NOMO-1 (cell line): ENCODE measurements at regions not wholly inside any gene's neighbourhood (a gene's known extent, or its start where the extent isn't known, plus 50 kb on each side); places are given as distances from the start of the nearest gene placed in this dataset.
"Not testable (repeated sequence)": the region's sequence is repeated elsewhere in the genome, so short reads cannot be mapped to it uniquely, and the experiment has no call there.

Source experiments
- DNase-seq, 2 experiments: peaks; one replicate each; lab custom pipeline; 2025; ENCODE audit not compliant: unreplicated experiment in 2 of 2; lab: John Stamatoyannopoulos, UW

DNA sequence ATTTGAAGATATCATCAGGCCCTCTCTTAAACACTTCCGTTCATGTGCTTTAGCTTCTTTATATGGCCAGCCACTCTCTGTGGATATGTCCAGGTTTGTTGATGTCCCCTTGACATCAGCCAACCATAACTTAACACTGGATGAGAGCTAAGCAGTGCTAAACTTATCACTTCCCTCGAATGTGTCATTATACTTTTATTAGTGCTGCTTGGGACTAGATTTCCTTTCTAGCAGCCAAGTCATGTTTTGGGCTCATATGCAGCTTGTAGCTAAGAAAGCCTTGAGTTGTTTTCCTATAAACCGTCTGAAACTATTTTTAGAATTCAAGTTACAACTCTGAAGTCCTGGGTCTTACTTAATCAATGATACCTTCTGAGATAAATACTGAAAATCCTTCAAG lies 144.8 kb upstream of the TNP1 start:
- no peak for DNase-seq

- no peak for DNase-seq
Measured at GRCh38 chr2:217001740-217002139, 141.9 kb upstream of the TNP1 start.

GRCh38 chr2:217000406-217000805 lies 140.5 kb upstream of the TNP1 start:
- no peak for DNase-seq

GRCh38 chr2:216996279-216996845 lies 136.5 kb upstream of the TNP1 start:
- DNase-seq, result no peak

DNA sequence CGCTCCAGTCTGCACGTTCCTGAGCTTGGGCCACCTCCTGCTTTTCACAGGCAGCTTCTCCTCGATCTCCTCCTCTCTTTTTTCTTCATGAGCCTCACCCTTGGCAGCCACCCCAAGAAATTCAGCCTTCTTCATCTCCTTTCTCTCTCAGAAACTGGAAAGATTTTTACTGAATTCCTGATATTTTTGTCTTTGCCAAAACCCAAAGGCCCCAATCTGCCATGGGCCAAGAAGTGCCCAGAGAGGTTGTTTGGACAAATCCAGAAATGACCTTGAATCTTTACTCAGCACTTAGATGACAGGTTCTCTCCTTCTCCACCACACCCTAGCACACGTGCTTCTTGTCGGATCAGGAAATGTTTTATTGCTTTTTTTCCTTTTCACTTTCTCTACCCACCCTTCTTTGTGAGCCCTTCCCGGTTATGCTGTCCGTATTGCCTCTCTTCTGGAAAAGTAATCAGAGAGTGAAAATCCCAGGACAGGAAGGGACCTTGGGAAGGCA lies 134.5 kb upstream of the TNP1 start:
- DNase-seq, result no peak

GRCh38 chr2:216992056-216992675 lies 132.3 kb upstream of the TNP1 start:
- no peak for DNase-seq

- no peak for DNase-seq
Measured at GRCh38 chr2:216991563-216991962, 131.7 kb upstream of the TNP1 start.

GRCh38 chr2:216989340-216990129 lies 129.7 kb upstream of the TNP1 start:
- DNase-seq, result no peak

DNA sequence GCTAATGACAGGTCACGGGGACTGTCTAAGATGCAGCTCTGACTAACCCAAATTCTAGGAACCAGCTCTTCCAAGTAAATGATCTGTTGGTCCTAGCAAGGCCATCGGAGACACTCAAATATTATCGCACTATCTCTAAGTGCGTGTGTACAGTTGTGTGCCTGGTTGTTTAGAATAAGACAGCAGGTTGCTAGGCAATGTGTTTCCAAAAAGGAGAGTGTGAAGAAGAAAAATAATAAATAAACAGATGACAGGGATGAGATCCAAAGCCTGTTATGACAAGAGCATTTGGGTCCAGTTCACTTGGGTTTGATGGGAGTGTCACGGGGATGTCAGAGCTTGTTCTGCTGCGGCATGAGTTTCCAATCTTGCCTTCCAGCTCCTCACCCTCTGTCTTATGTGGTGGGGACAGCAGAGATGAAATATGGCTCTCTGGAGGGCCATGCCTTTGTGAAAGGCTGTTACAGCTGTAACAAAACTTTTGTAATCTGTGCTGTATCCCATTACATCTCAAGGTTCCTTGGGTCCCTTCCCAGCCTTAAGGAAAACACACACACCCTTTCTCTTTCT lies 127.5 kb upstream of the TNP1 start:
- no peak for DNase-seq

- no peak for DNase-seq
Measured at GRCh38 chr2:216985658-216986141, 125.8 kb upstream of the TNP1 start.

DNA sequence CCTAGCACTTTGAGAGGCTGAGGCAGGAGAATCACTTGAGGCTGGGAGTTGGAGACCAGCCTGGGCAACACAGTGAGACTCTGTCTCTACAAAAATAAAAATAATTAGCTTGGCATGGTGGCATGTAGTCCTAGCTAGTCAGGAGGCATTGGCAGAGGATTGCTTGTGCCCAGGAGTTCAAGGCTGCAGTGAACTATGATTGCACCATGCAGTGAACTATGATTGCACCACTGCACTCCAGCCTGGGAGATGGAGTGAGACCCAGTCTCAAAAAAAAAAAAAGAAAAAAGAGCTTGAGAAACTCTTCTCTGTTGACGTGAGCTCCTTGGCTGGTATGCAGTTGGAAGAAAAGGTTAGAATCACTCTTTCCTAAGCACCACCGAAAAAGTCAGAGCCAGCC lies 125.1 kb upstream of the TNP1 start:
- DNase-seq, result no peak

DNA sequence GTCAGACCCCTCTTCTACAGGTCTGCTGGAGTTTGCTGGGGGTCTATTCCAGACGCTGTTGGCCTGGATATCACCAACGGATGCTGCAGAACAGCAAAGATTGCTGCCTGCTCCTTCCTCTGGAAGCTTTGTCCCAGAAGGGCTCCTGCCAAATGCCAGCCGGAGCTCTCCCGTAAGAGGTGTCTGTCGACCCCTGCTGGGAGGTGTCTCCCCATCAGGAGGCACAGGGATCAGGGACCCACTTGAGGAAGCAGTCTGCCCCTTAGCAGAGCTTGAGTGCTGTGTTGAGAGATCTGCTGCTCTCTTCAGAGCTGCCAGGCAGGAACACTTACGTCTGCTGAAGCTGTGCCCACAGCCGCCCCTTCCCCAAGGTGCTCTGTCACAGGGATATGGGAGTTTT lies 122.1 kb upstream of the TNP1 start:
- DNase-seq, result not testable (repeated sequence)

DNA sequence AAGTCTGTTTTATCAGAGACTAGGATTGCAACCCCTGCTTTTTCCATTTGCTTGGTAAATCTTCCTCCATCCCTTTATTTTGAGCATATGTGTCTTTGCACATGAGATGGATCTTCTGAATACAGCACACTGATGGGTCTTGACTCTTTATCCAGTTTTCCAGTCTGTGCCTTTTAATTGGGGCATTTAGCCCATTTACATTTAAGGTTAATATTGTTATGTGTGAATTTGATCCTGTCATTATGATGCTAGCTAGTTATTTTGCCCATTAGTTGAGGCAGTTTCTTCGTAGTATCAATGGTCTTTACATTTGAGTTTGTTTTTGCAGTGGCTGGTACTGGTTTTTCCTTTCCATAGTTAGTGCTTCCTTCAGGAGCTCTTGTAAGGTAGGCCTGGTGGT lies 120.6 kb upstream of the TNP1 start:
- not testable (repeated sequence) for DNase-seq

DNA sequence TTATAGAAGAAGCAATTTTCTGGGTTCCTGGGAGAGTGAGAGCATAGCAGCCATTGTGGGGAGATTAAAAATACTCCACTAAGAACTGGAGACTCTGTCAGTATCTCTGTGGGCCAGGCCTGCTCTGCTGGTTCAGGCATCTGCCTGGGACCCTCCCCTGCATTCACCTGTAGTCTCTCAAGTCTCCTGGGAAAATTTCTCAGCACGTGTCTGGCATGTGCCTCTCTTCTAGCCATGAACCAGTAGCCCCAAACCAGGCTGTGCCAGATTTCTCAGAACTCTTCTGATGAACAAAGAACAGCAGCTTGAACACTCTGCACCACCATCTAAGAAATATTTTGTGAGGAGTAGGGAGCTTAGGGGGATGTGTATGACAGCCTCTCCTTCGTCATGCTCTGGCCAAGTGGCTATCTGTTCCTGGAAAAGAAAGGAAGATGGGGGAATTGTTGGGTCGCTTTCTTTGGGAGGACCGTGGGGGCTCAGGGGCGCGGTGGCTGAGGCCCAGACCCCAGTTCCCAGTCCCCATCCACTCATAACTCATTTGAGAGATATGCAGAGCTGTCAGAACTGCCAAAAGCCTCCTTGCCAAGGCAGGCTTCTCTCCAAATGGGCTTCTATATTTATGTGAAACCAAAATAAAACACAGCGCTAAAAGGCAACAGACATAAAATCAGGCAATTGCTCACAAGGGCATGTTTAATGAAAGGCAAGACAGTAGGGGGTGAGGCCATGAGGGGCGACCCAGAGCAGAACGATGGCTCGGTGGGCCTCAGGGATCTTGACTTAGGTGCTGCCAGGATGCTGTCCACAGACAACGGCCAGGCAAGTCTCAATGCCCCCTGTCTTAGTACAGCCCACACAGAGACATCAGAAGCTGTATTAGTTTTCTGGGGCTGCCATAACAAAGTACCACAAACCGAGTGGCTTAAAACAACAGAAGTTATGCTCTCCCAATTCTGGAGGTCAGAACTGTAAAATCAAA lies 114.7 kb upstream of the TNP1 start:
- no peak for DNase-seq

GRCh38 chr2:216971593-216971992 lies 111.7 kb upstream of the TNP1 start:
- no peak for DNase-seq

GRCh38 chr2:216970359-216970915 lies 110.6 kb upstream of the TNP1 start:
- DNase-seq, result no peak

GRCh38 chr2:216967889-216968288 lies 108.0 kb upstream of the TNP1 start:
- no peak for DNase-seq

- no peak for DNase-seq
Measured at GRCh38 chr2:216960671-216961268, 100.9 kb upstream of the TNP1 start.

- no peak for DNase-seq
Measured at GRCh38 chr2:216959433-216959832, 99.6 kb upstream of the TNP1 start.
